A549 (cell line): ENCODE measurements at regions not wholly inside any gene's neighbourhood (a gene's known extent, or its start where the extent isn't known, plus 50 kb on each side); places are given as distances from the start of the nearest gene placed in this dataset.

Source experiments
- ATAC-seq, 2 experiments: fragments of 200-7000 bp in 1 of 2; fragments of >200 bp in 1 of 2; cut with Nextera tagmentation in 1 of 2; cut with Tn5 transposase in 1 of 2; 3 replicates each; pipeline versions ENCODE4 v1.8.0 to v1.9.1; 2018 to 2020; ENCODE audit warnings: mild to moderate bottlenecking in 1 of 2, moderate library complexity in 1 of 2
- CTCF ChIA-PET: fragments of 300-600 bp; sonication (Branson Sonifier 250); formaldehyde crosslinking; extraction: SDS; loops from one replicate; lab custom pipeline; 2021; ENCODE audit warnings: antibody characterized with exemption, inconsistent platforms; lab: Yijun Ruan, JAX
- POLR2A ChIA-PET: fragments of 350-600 bp; formaldehyde crosslinking; extraction: SDS; loops from one replicate; lab custom pipeline; 2021; ENCODE audit warnings: antibody characterized with exemption, inconsistent platforms; lab: Yijun Ruan, JAX
- DNase-seq, 2 experiments: peaks; one replicate each; pipeline versions ENCODE4 v3.0.0 to v3.0.0-alpha.2; 2011 to 2016; ENCODE audit warnings: low read depth in 1 of 2, low spot score in 1 of 2
- FAIRE-seq: peaks from 2 replicates; lab custom pipeline; 2011; peaks lifted over from hg19 to GRCh38; lab: Jason Lieb, UNC
- H3K27ac ChIP-seq, 2 experiments: fragments of >200 bp; sonication (Bioruptor Twin); formaldehyde crosslinking; 3 replicates each; pipeline ENCODE4 v1.5.1; 2016 to 2017
- H3K4me1 ChIP-seq: fragments of >200 bp; sonication (Bioruptor Twin); formaldehyde crosslinking; 3 replicates; pipeline ENCODE4 v1.6.1; 2016
- H3K4me2 ChIP-seq: fragments of >200 bp; sonication (Bioruptor Twin); formaldehyde crosslinking; 3 replicates; pipeline ENCODE4 v1.6.1; 2016
- H3K4me3 ChIP-seq: fragments of >200 bp; sonication (Bioruptor Twin); formaldehyde crosslinking; 3 replicates; pipeline ENCODE4 v1.5.1; 2016
- H3K9me3 ChIP-seq: fragments of >200 bp; sonication (Bioruptor Twin); formaldehyde crosslinking; 3 replicates; pipeline ENCODE4 v1.6.1; 2016
- CBX8 ChIP-seq: fragments of 200-600 bp; sonication (generic); IDR thresholded peaks from 2 replicates; pipeline ENCODE4 v1.6.1; 2016
- CEBPB ChIP-seq, 2 experiments: fragments of >200 bp in 1 of 2; sonication (Bioruptor Twin) in 1 of 2; formaldehyde crosslinking in 1 of 2; IDR thresholded peaks; 2 replicates each; pipeline ENCODE4 v1.6.1; 2012 to 2016
- CHD4 ChIP-seq: fragments of 200-600 bp; sonication (generic); IDR thresholded peaks from 2 replicates; pipeline ENCODE4 v1.6.1; 2016; ENCODE audit warnings: antibody characterized with exemption, mild to moderate bottlenecking, borderline replicate concordance
- EHMT2 ChIP-seq: fragments of 200-600 bp; sonication (generic); IDR thresholded peaks from 2 replicates; pipeline ENCODE4 v1.6.1; 2016; ENCODE audit warnings: antibody characterized with exemption, low read depth, mild to moderate bottlenecking, moderate library complexity
- FOSB ChIP-seq: fragments of 250-450 bp; sonication (Bioruptor Pico); IDR thresholded peaks from 2 replicates; pipeline ENCODE4 v1.5.0; 2020; ENCODE audit warnings: mild to moderate bottlenecking, moderate library complexity
- FOSL2 ChIP-seq, 2 experiments: fragments of 450-650 bp in 1 of 2; fragments of >200 bp in 1 of 2; sonication (Bioruptor Twin) in 1 of 2; formaldehyde crosslinking; IDR thresholded peaks; 2 replicates each; pipeline versions ENCODE4 v1.5.0 to v1.6.1; 2016 to 2020; ENCODE audit warnings: mild to moderate bottlenecking in 1 of 2, moderate library complexity in 1 of 2
- FOXS1 ChIP-seq: fragments of 250-450 bp; sonication (Bioruptor Pico); IDR thresholded peaks from 2 replicates; pipeline ENCODE4 v1.5.0; 2020; ENCODE audit warnings: mild to moderate bottlenecking, moderate library complexity
- GATA3 ChIP-seq: IDR thresholded peaks from 2 replicates; pipeline ENCODE4 v1.6.1; 2012; ENCODE audit warnings: borderline replicate concordance
- HDAC2 ChIP-seq: fragments of 200-600 bp; sonication (generic); IDR thresholded peaks from 2 replicates; pipeline ENCODE4 v1.6.1; 2016
- HEYL ChIP-seq: fragments of 250-450 bp; sonication (Bioruptor Pico); IDR thresholded peaks from 2 replicates; pipeline ENCODE4 v1.8.0; 2021; ENCODE audit warnings: mild to moderate bottlenecking, moderate library complexity
- HOXA7 ChIP-seq: fragments of 250-450 bp; sonication (Bioruptor Pico); IDR thresholded peaks from 2 replicates; pipeline ENCODE4 v1.5.0; 2020; ENCODE audit warnings: mild to moderate bottlenecking, moderate library complexity
- JUNB ChIP-seq: fragments of >200 bp; sonication (Bioruptor Twin); formaldehyde crosslinking; IDR thresholded peaks from 2 replicates; pipeline ENCODE4 v1.6.1; 2016
- KDM5A ChIP-seq: fragments of 200-600 bp; sonication (generic); IDR thresholded peaks from 2 replicates; pipeline ENCODE4 v1.6.1; 2016; ENCODE audit warnings: antibody characterized with exemption, mild to moderate bottlenecking
- MYC ChIP-seq: IDR thresholded peaks from 2 replicates; pipeline ENCODE4 v1.6.1; 2012; ENCODE audit warnings: mild to moderate bottlenecking, inconsistent platforms, low read length, improper control_type of control experiment, borderline replicate concordance
- NR3C1 ChIP-seq: fragments of >200 bp; sonication (Bioruptor Twin); formaldehyde crosslinking; IDR thresholded peaks from 3 replicates; pipeline ENCODE4 v1.6.1; 2017
- POLR2A ChIP-seq: IDR thresholded peaks from 2 replicates; pipeline ENCODE4 v1.6.1; 2012; ENCODE audit warnings: mild to moderate bottlenecking, low read length
- POLR2AphosphoS2 ChIP-seq: conservative IDR thresholded peaks from 2 replicates; pipeline ENCODE4 v1.6.1; 2012; ENCODE audit warnings: low read length, improper control_type of control experiment, inconsistent platforms
- RAD21 ChIP-seq, 2 experiments: fragments of >200 bp in 1 of 2; sonication (Bioruptor Twin) in 1 of 2; formaldehyde crosslinking in 1 of 2; IDR thresholded peaks in 1 of 2; conservative IDR thresholded peaks in 1 of 2; 2 replicates in 1 of 2; 3 replicates in 1 of 2; pipeline ENCODE4 v1.6.1; 2012 to 2018; ENCODE audit warnings: inconsistent platforms in 1 of 2
- RNF2 ChIP-seq: fragments of 200-600 bp; sonication (generic); IDR thresholded peaks from 2 replicates; pipeline ENCODE4 v1.6.1; 2016; ENCODE audit warnings: low read depth, mild to moderate bottlenecking, antibody characterized with exemption, moderate library complexity, borderline replicate concordance
- SMC3 ChIP-seq: fragments of >200 bp; sonication (Bioruptor Twin); formaldehyde crosslinking; IDR thresholded peaks from 3 replicates; pipeline ENCODE4 v1.6.1; 2018; ENCODE audit warnings: inconsistent platforms
- ZNF302 ChIP-seq: fragments of 250-450 bp; sonication (Bioruptor Pico); IDR thresholded peaks from 2 replicates; pipeline ENCODE4 v1.9.0; 2021; ENCODE audit warnings: inconsistent platforms, mild to moderate bottlenecking, moderate library complexity
- ZSCAN20 ChIP-seq: fragments of 250-450 bp; sonication (Bioruptor Pico); IDR thresholded peaks from 2 replicates; pipeline ENCODE4 v1.8.0; 2022; ENCODE audit warnings: mild to moderate bottlenecking, moderate library complexity
- WGBS: methylation state at CpG from one replicate; pipeline ENCODE4 v1.1.6; 2017; ENCODE audit errors: missing lambda C conversion rate; 5-methylcytosine and 5-hydroxymethylcytosine counted together
- TF ChIP-seq, protein P1 (sequence below): IDR thresholded peaks from 2 replicates; pipeline ENCODE4 v1.6.1; 2012
- TF ChIP-seq, protein P2 (sequence below): fragments of 450-650 bp; IDR thresholded peaks from 2 replicates; pipeline ENCODE4 v1.6.1; 2014; ENCODE audit warnings: antibody characterized with exemption
- TF ChIP-seq, protein P3 (sequence below): fragments of 200-600 bp; sonication (generic); IDR thresholded peaks from 2 replicates; pipeline ENCODE4 v1.6.1; 2016; ENCODE audit warnings: antibody characterized with exemption, mild to moderate bottlenecking, moderate library complexity
- TF ChIP-seq, protein P4 (sequence below): fragments of 250-450 bp; sonication (Bioruptor Pico); IDR thresholded peaks from 2 replicates; pipeline ENCODE4 v1.5.0; 2021; ENCODE audit warnings: mild to moderate bottlenecking, moderate library complexity, borderline replicate concordance

DNA sequence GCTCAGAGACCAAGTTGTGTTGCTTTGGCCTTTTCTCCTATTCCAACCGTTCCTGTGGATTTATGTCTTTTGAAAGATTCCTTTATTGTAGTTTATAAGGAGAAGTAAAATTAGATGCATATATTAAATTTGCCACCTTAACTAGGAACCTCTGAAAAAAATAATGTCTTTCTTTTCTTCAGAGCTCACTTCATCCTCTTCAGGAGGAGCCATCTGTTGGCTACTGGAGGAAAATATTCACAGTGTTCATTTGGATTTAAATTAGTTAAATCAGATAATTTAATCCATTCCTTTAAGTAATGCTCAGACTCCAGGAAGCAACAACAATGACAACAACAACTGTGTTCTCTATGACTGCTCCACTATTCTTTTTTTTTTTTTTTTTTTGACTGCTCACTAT, 164.0 kb downstream of the FASLG start (continued):
- TF ChIP-seq, protein P1, sequence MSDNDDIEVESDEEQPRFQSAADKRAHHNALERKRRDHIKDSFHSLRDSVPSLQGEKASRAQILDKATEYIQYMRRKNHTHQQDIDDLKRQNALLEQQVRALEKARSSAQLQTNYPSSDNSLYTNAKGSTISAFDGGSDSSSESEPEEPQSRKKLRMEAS, result no peak
- TF ChIP-seq HDAC2, result no peak

DNA sequence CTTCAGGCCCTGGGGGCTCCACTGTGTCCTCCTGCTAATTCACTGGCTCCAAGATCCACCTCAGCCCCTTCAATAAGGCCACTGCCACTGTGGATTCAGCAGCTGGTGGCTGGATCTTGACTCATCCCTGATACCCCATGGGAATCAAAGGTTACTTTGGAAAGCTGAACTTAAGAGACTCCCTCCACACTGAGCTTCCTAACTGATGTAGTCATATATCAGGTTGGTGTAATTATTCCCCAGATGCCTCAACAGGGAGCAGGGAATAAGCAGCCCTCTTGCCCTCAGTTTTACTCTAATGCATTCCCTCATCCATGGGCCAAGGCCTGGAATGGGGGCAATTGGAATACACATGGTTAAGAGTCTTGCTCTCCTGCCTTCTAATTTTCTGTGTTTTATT, 164.6 kb downstream of the FASLG start:
- POLR2A ChIA-PET, result no interaction called here
- ATAC-seq, result peak in 1 of 2 experiments; percentile 18; a peak in 1 of 6 replicates
- H3K4me2 ChIP-seq, result 0 out of 3 replicates have a peak overlapping the region, but pooled peaks have one; percentile 5
- peak in 1 of 2 experiments; percentile 23 for DNase-seq
- CTCF ChIA-PET, result interaction anchor here (0.6 to 8.8 kb wide), 3 partner anchors 79 to 379 kb away, joined by 3 to 193 read pairs (median 53); no protein-coding TSS in a partner anchor
- TF ChIP-seq HDAC2, result no peak
- H3K4me3 ChIP-seq, result no peak overlapping the region
- H3K4me1 ChIP-seq, result peaks cover 16% of the 10 kb centered on the region
- H3K27ac ChIP-seq, result peak overlapping the region in 1 of 2 experiments; percentile 46; a peak in 1 of 6 replicates
- no peaks in the 10 kb centered on the region for H3K9me3 ChIP-seq
- FAIRE-seq, result no peak

GRCh38 chr1:172824209-172824608, 165.3 kb downstream of the FASLG start:
- ChIA-PET CTCF (interaction anchor here (1.0 to 8.8 kb wide), 3 partner anchors 80 to 596 kb away, joined by 3 to 193 read pairs (median 53); no protein-coding TSS in a partner anchor), POLR2A (no interaction called here)
- peak overlapping the region in 1 of 2 experiments; percentile 46; a peak in 1 of 6 replicates for H3K27ac ChIP-seq
- ATAC-seq, result no peak
- no peaks in the 10 kb centered on the region for H3K9me3 ChIP-seq
- WGBS, result 79% methylated on average over 3 of the region's 3 CpGs
- no peak for FAIRE-seq
- H3K4me2 ChIP-seq, result no peak overlapping the region
- TF ChIP-seq POLR2A (no peak), RNF2 (no peak), CHD4 (no peak), HDAC2 (no peak)
- no peak overlapping the region for H3K4me3 ChIP-seq
- no peak for DNase-seq
- H3K4me1 ChIP-seq, result peaks cover 16% of the 10 kb centered on the region

- no peak overlapping the region for H3K4me3 ChIP-seq
- H3K4me1 ChIP-seq, result peaks cover 16% of the 10 kb centered on the region
- 41% methylated on average over 10 of the region's 10 CpGs for WGBS
- no peaks in the 10 kb centered on the region for H3K9me3 ChIP-seq
- ChIA-PET POLR2A (interaction anchor here (0.8 to 1.5 kb wide), 3 partner anchors 83 to 998 kb away, joined by 3 to 7 read pairs (median 3); partner anchors contain the start of genes CENPL and DARS2), CTCF (interaction anchor here (0.5 to 8.8 kb wide), 39 partner anchors 9 to 593 kb away, joined by 3 to 193 read pairs (median 3); partner anchors contain the start of gene TNFSF4)
- peak overlapping the region; percentile 61 for H3K4me2 ChIP-seq
- DNase-seq (peak; percentile 44 to 75), ATAC-seq (peak; percentile 89 to 94), FAIRE-seq (peak; percentile 96)
- peak overlapping the region; percentile 68 to 74 for H3K27ac ChIP-seq
- TF ChIP-seq FOSL2 (IDR thresholded peaks at IDR 0.05) (no peak), FOSL2 (CRISPR knock-in tag; IDR thresholded peaks at IDR 0.05) (0 out of 2 replicates have a peak, but pooled peaks have one; percentile 3), CBX8 (no peak), SMC3 (peak; percentile 96), MYC (no peak), HOXA7 (CRISPR knock-in tag) (no peak), POLR2AphosphoS2 (no peak), GATA3 (no peak), CEBPB (IDR thresholded peaks at IDR 0.05) (peak; percentile 41 to 82; a peak in 3 of 4 replicates), HEYL (CRISPR knock-in tag) (no peak), FOSB (CRISPR knock-in tag) (no peak), RAD21 (conservative IDR thresholded peaks at IDR 0.05 in 1 of 2, IDR thresholded peaks at IDR 0.05 in 1 of 2) (peak; percentile 97), JUNB (no peak), EHMT2 (no peak), ZNF302 (no peak), KDM5A (no peak), FOXS1 (CRISPR knock-in tag) (no peak), NR3C1 (no peak), ZSCAN20 (CRISPR knock-in tag) (no peak)
- TF ChIP-seq, protein P2, sequence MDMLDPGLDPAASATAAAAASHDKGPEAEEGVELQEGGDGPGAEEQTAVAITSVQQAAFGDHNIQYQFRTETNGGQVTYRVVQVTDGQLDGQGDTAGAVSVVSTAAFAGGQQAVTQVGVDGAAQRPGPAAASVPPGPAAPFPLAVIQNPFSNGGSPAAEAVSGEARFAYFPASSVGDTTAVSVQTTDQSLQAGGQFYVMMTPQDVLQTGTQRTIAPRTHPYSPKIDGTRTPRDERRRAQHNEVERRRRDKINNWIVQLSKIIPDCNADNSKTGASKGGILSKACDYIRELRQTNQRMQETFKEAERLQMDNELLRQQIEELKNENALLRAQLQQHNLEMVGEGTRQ, result no peak
- TF ChIP-seq, protein P3, sequence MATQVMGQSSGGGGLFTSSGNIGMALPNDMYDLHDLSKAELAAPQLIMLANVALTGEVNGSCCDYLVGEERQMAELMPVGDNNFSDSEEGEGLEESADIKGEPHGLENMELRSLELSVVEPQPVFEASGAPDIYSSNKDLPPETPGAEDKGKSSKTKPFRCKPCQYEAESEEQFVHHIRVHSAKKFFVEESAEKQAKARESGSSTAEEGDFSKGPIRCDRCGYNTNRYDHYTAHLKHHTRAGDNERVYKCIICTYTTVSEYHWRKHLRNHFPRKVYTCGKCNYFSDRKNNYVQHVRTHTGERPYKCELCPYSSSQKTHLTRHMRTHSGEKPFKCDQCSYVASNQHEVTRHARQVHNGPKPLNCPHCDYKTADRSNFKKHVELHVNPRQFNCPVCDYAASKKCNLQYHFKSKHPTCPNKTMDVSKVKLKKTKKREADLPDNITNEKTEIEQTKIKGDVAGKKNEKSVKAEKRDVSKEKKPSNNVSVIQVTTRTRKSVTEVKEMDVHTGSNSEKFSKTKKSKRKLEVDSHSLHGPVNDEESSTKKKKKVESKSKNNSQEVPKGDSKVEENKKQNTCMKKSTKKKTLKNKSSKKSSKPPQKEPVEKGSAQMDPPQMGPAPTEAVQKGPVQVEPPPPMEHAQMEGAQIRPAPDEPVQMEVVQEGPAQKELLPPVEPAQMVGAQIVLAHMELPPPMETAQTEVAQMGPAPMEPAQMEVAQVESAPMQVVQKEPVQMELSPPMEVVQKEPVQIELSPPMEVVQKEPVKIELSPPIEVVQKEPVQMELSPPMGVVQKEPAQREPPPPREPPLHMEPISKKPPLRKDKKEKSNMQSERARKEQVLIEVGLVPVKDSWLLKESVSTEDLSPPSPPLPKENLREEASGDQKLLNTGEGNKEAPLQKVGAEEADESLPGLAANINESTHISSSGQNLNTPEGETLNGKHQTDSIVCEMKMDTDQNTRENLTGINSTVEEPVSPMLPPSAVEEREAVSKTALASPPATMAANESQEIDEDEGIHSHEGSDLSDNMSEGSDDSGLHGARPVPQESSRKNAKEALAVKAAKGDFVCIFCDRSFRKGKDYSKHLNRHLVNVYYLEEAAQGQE, result no peak
- TF ChIP-seq, protein P4, sequence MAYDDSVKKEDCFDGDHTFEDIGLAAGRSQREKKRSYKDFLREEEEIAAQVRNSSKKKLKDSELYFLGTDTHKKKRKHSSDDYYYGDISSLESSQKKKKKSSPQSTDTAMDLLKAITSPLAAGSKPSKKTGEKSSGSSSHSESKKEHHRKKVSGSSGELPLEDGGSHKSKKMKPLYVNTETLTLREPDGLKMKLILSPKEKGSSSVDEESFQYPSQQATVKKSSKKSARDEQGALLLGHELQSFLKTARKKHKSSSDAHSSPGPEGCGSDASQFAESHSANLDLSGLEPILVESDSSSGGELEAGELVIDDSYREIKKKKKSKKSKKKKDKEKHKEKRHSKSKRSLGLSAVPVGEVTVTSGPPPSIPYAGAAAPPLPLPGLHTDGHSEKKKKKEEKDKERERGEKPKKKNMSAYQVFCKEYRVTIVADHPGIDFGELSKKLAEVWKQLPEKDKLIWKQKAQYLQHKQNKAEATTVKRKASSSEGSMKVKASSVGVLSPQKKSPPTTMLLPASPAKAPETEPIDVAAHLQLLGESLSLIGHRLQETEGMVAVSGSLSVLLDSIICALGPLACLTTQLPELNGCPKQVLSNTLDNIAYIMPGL, result no peak
Measured at GRCh38 chr1:172826096-172826741, 167.3 kb downstream of the FASLG start.
